K562 (cell line): ENCODE measurements at regions not wholly inside any gene's neighbourhood (a gene's known extent, or its start where the extent isn't known, plus 50 kb on each side); places are given as distances from the start of the nearest gene placed in this dataset.

ENCODE experiments used
- EGR1 ChIP-seq: fragments of 450-650 bp; conservative IDR thresholded peaks from 2 replicates; pipeline ENCODE4 v1.6.1; 2017; ENCODE audit warnings: mild to moderate bottlenecking
- EZH2 ChIP-seq: IDR thresholded peaks from 2 replicates; pipeline ENCODE4 v1.6.1; 2012; ENCODE audit warnings: low read depth, mild to moderate bottlenecking, inconsistent platforms, low read length, borderline replicate concordance
- HDAC6 ChIP-seq: IDR thresholded peaks from 2 replicates; pipeline ENCODE4 v1.6.1; 2012; ENCODE audit warnings: low read depth, mild to moderate bottlenecking, control low read depth, inconsistent platforms, low read length, moderate library complexity
- SMARCA4 ChIP-seq: fragments of 450-650 bp; IDR thresholded peaks from 2 replicates; pipeline ENCODE4 v1.6.1; 2016
- U2AF1 ChIP-seq: fragments of 200-400 bp; formaldehyde crosslinking; optimal IDR thresholded peaks from 2 replicates; pipeline ENCODE3; 2017; ENCODE audit warnings: mild to moderate bottlenecking, low read depth, low read length, moderate library complexity
- ZNF23 ChIP-seq: fragments of 250-450 bp; sonication (Bioruptor Pico); IDR thresholded peaks from 2 replicates; pipeline ENCODE4 v1.4.0; 2020; ENCODE audit warnings: mild to moderate bottlenecking
- TF ChIP-seq, protein P1 (sequence below): fragments of 250-450 bp; sonication (Bioruptor Pico); IDR thresholded peaks from 2 replicates; pipeline ENCODE4 v1.4.0; 2020; ENCODE audit warnings: mild to moderate bottlenecking
- TF ChIP-seq, protein P2 (sequence below), 3 experiments: IDR thresholded peaks in 2 of 3; conservative IDR thresholded peaks in 1 of 3; 2 replicates each; pipeline ENCODE4 v1.5.1; 2011 to 2012; ENCODE audit warnings: low read length in 3 of 3, mild to moderate bottlenecking in 3 of 3, control low read depth in 2 of 3, improper control_type of control experiment in 1 of 3, inconsistent platforms in 1 of 3, low read depth in 1 of 3, mixed read lengths in 1 of 3, moderate library complexity in 1 of 3; ENCODE audit not compliant: insufficient read depth in 2 of 3

DNA sequence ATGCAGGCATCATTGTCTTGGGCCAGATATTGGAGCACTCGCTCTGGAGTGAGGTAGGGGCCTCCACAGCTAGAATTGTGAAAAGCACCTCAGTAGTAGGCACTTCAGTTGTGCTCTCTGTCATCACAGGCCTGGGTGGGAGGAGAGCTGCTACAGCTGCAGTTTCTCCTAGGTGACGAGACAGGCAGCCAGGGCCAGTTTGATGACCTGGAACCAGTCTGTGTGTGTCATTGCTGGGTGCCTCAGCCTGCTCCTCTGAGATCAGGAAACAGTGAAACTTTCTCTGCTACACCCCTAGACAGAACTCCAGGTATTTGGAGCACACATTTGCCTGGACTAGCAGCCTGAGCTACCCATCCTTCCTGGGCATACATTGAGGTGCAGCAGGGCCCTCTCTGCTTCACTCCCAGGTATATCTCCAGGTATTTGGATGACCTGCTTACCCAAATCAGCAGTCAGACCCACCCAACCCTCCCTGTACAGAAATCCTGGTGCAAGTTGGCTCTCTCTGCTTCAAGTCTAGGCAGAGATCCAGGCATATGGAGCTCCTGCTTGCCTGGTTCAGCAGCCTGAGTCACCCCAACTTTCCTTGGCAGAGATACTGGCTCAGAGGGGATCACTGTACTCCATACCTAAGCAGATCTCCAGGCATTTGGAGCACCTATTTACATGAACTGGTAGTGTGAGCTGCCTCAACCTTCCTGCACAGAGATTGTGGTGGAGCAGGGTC lies 54.3 kb upstream of the SGO1 start:
- TF ChIP-seq SMARCA4 (no peak), EZH2 (no peak), U2AF1 (no peak), ZNF23 (CRISPR knock-in tag) (no peak), EGR1 (no peak), HDAC6 (no peak)
- TF ChIP-seq, protein P1, sequence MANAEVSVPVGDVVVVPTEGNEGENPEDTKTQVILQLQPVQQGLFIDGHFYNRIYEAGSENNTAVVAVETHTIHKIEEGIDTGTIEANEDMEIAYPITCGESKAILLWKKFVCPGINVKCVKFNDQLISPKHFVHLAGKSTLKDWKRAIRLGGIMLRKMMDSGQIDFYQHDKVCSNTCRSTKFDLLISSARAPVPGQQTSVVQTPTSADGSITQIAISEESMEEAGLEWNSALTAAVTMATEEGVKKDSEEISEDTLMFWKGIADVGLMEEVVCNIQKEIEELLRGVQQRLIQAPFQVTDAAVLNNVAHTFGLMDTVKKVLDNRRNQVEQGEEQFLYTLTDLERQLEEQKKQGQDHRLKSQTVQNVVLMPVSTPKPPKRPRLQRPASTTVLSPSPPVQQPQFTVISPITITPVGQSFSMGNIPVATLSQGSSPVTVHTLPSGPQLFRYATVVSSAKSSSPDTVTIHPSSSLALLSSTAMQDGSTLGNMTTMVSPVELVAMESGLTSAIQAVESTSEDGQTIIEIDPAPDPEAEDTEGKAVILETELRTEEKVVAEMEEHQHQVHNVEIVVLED (CRISPR knock-in tag) = no peak
- TF ChIP-seq, protein P2, sequence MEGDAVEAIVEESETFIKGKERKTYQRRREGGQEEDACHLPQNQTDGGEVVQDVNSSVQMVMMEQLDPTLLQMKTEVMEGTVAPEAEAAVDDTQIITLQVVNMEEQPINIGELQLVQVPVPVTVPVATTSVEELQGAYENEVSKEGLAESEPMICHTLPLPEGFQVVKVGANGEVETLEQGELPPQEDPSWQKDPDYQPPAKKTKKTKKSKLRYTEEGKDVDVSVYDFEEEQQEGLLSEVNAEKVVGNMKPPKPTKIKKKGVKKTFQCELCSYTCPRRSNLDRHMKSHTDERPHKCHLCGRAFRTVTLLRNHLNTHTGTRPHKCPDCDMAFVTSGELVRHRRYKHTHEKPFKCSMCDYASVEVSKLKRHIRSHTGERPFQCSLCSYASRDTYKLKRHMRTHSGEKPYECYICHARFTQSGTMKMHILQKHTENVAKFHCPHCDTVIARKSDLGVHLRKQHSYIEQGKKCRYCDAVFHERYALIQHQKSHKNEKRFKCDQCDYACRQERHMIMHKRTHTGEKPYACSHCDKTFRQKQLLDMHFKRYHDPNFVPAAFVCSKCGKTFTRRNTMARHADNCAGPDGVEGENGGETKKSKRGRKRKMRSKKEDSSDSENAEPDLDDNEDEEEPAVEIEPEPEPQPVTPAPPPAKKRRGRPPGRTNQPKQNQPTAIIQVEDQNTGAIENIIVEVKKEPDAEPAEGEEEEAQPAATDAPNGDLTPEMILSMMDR (IDR thresholded peaks at IDR 0.05 in 2 of 3, conservative IDR thresholded peaks at IDR 0.05 in 1 of 3; ENCODE audit: insufficient read depth in 2 of 3, low read depth in 1 of 3, low read length in 3 of 3) = no peak
